G401.6 (cell line): ENCODE measurements at regions not wholly inside any gene's neighbourhood (a gene's known extent, or its start where the extent isn't known, plus 50 kb on each side); places are given as distances from the start of the nearest gene placed in this dataset.
"Not testable (repeated sequence)": the region's sequence is repeated elsewhere in the genome, so short reads cannot be mapped to it uniquely, and the experiment has no call there.

Experiments used
- FAIRE-seq: peaks from 2 replicates; lab custom pipeline; 2012; peaks lifted over from hg19 to GRCh38; lab: Jason Lieb, UNC

DNA sequence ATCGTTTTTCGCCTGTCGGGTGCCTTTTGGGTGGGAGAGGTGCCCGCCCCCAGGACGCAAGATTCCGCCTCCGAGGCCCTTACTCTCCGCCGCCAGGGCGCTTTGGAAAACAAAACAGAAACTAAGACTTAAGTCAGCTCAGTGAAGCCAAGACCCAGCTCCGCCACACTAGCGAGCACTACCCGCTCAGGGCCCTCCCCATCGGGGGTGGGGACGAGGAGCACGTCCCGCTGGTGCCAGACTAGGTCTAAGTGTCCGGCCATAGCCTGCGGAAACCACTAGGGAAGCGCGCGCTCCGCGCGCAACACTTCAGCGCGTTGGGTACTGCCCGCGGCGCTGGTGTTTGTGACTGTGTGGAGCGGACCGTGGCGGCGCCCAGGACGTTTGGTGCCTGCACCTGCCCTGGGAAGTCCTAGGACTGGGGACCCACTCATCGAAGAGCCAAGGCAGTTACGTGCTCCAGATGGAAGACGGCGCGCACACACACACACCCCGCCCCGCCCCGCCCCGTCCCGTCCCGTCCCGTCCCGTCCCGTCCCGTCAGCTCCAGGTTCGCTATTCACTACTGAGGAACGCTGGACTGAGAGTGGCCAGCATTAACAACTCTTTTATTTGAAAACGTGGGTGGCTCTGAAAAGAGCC, 57.6 kb upstream of the BOLA1 start:
- FAIRE-seq, result not testable (repeated sequence)

DNA sequence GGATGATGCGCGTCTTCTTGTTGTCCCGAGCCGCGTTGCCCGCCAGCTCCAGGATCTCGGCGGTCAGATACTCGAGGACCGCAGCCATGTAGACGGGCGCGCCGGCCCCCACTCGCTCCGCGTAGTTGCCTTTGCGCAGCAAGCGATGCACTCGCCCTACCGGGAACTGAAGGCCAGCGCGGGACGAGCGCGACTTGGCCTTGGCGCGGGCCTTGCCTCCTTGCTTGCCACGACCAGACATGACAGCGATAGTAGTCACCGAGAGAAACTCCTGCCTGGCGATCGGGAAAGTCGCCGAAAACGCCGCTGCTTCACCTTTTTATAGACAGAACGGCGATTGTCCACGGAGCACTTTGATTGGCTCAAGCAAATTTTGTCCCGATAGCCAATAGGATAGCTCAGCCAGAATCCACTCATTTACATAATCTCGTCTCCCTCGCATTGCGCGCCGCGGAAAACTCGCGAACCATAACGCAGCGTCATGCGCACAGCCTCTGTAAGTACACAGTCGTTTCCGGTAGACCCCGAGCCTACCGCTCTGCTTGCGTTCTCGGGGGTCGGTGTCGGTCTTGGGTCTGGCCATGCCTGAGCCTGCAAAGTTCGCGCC, 56.8 kb upstream of the BOLA1 start:
- peak; percentile 92 for FAIRE-seq

DNA sequence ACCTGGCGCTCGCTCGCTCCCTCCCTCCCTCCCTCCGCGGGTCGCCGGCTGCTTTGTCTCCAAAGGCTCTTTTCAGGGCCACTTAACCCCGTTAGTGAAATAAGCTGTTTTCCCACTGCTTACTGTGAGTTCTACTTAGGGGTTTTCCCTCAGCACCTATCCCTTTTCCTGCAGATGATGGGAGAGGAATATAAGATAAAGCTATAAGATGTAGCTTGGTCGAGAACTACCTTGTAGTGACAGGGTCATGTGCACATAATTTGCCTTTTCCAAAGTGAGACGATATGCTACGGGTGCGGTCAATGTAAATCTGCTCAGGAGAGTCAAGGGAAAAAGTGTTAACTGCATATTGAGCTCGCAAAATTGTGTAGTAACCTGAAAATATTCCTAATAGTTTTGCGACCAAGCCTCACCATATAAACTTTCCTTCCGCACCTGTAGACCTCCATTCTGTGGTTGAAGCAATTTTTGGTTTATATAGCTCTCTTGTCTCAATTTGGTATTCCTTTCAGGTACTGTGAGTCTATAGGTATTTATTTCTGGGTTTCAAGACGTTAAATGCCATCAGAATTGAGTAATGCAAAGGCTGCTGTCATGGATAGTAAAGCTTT, 55.8 kb upstream of the BOLA1 start:
- FAIRE-seq, result no peak

DNA sequence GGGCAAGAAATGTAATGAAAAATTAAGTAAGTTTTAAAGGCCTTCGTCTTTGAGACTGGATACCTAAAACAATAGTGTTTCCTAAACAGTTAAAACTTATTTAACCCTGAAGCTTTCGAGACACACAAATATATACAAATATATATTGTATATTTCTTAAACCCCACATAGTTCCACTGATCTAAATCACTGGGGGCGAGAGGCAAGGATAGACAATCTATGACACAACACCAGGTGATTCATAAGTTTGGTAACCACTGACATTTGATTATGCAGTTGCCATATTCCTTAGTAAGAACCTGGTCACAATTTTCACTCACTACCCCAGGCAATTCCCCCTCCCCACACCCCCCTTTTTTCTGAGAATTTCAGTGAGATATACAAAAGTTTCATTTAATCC, 55.3 kb upstream of the BOLA1 start:
- FAIRE-seq, result no peak

DNA sequence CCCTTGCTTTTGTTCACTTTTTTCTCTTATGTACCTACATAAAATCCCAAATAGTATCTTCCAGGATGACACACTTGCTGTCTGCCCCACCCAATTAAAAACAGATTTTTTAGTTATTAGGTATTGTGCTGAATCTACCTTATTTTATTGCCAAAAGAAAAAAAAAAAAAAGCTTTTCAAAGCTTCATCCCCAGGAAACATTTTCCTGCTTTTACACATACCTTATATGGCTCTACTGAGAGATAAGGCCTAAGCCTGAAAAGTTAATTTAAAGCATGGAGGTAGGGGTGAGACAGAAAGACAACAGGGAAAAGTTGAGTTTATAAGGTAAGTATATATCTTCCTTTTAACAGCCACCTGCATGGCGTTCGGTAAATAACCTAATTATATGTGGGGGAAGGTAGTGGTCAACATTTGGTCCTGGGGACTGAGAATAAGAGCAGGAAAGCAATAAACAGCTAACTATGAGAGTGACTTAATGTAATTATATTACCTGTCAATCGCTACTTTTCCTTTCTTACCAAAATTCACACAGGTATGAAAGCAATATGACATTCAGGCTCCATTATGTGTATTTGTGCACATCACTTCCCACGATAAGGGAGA, 54.6 kb upstream of the BOLA1 start:
- no peak for FAIRE-seq

DNA sequence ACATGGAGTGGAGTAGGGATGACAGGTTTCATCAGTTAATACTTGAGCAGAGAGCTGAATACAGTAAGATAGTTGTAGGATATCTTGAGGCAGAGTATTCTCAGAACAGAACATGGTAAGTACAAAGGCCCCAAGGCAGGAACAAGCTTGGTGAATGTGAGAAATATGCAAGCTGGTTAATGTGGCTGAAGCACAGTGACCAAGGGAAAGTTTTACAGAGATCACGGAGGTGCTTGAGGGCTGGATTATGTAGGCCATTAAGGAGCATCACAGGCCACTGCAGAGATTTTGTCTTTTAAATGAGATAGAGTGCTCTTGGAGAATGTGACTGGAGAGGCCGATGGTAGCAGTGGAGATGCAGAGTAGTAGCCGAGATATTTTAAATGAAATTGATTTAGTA, 54.0 kb upstream of the BOLA1 start:
- FAIRE-seq, result no peak

DNA sequence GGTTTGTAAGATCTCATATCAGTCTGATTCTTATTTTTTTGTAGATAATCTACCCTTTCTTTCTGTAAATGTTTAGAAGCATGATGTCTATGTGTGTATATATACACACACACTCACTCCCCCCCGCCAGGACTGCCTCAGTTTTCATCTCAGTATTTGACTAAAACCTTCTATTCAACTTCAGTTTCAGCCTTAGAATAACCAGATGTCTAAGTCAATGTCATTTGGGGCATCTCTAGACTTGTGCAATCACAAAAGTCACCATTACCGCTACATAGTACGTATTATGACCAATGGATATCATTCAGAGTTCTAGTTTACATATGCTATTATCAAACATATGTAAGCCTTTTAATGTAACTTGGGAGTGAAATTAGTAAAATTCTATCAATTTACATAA, 53.3 kb upstream of the BOLA1 start:
- no peak for FAIRE-seq

DNA sequence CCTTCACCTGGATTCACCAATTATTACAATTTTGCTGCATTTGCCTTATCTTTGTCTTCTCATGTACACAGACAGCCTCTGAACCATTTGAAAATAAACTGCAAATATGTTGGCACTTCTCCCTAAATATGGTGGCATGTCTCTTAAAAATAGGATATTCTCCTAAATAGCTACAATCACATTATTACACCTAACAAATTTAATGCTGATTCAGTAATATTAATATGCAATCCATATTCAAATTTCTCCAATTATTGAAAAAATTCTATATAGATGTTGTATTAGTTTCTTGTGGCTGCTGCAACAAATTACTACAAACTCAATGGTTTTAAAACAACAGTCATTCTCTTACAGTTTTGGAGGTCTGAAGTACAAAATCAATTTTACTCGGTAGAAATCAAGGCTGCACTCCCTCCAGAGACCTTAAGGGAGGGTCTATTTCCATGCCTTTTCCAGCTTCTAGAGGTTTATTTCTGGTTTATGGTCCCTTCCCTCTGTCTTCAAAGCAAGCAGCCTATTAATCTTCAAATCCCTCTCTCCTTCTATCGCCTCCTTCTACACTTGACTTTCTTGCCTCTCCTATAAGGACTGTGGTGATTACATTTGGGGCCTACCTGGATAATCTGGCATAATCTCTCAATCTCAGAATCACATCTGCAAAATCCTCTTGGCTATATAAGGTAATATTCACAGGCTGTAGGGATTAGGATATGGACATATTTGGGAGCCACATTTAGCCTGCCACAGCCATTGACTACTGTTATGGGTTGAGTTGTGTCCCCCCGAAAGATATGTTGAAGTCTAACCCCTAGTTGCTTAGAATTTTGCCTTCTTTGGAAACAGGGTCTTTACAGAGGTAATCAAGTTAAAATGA, 52.5 kb upstream of the BOLA1 start:
- no peak for FAIRE-seq

DNA sequence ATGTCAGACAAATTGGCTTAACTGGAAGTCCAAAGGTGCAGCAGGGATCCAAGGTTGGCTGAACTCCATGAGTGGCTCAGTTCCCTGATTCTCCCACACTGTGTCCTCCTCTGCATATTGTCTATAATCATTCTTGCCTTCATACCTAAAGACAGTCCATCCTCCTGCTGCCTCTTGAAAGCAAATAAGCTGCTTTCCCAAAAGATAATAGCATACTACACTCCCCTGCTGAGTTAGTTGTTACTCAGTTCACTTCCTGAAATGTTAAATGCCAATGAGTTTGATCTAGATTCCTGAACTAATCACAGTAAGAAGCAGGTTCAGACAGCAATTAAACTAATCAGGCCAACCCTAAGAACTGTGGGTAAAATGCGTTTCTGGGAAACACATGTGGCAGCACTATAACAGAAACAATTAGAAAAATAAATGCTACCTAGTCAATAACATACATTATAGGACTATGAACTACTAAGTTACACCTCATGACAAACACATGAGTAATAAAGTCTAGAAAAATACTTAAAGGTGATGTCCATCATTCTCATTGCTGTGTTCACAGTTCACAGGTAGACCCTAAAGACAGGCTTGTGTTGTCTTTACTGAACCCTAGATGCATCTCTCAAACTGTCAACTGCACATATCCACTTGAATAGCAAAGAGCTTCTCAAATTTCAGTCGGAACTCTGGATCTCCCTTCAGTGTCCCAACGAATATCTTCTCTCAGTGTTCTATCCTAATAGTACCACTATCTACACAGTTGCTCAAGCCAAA, 50.8 kb upstream of the BOLA1 start:
- FAIRE-seq, result no peak

DNA sequence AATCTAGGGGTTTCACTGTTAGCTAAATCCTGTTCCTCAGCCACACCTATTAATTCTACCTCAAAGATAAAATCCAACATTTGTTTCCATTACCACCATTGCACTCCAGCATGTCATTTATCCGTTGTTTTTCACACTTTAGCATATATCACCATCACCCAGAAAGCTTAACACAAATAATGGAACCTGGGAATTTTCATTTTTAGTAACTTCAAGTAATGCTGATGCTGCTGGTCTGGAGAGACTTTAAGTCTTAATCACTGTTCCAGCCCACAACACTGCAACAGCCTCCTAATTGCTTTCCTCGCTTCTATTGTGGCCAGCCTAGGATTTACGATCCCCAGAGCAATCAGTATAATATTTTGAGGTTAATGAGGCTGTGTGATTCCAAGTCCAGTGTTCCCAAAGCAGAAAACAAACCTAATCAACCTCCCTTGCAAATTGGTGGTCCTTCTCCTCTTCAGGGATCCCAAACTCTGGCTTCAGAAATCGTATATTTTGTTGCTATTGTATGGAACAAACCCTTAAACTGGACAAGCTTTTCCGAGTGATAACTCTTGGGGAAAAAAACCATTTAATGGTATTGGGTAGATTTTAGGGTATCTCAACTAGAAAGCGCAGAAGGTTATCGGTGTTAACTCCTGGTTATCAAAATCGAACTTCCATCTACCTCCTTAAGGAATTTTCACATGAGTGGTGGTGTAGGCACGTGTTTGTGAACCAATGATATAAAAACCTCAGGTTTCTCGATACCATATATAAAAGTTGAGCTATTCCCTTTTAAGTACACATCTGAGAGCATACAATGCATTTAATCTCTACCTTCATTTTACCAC, 50.0 kb upstream of the BOLA1 start:
- FAIRE-seq, result no peak
